A673 (cell line): ENCODE measurements at regions not wholly inside any gene's neighbourhood (a gene's known extent, or its start where the extent isn't known, plus 50 kb on each side); places are given as distances from the start of the nearest gene placed in this dataset.
A peak's percentile ranks its signal among the peaks of the same experiment; 100 is the strongest.

Experiments
- BruUV-seq: library from RNA; stranded (reverse); fragments of 400-500 nt; replicated peaks from 2 replicates; lab custom pipeline; 2021; lab: Mats Ljungman, UMichigan
- CTCF ChIA-PET: fragments of 300-600 bp; sonication (Branson Sonifier 250); formaldehyde crosslinking; loops from one replicate; lab custom pipeline; 2022; ENCODE audit warnings: antibody characterized with exemption; lab: Charles Lee
- POLR2A ChIA-PET: fragments of 300-600 bp; sonication (Branson Sonifier 250); formaldehyde crosslinking; loops from one replicate; lab custom pipeline; 2022; ENCODE audit warnings: antibody characterized with exemption; ENCODE audit not compliant: low non-redundant PET; lab: Charles Lee
- DNase-seq: peaks from one replicate; pipeline ENCODE4 v3.0.0-alpha.2; 2015; ENCODE audit warnings: low spot score
- H3K27ac ChIP-seq: fragments of 200-600 bp; sonication (generic); 2 replicates; pipeline ENCODE4 v1.5.1; 2016; ENCODE audit warnings: mixed run types, low read depth, mild to moderate bottlenecking, mixed read lengths, antibody characterized with exemption, low read length; ENCODE audit not compliant: poor library complexity, severe bottlenecking
- H3K27me3 ChIP-seq: fragments of 200-600 bp; sonication (generic); replicated peaks from 2 replicates; pipeline ENCODE4 v1.6.1; 2017; ENCODE audit warnings: mixed run types, low read depth, mild to moderate bottlenecking, mixed read lengths, antibody characterized with exemption, low read length; ENCODE audit not compliant: insufficient read depth, poor library complexity
- H3K36me3 ChIP-seq: fragments of 200-600 bp; sonication (generic); 2 replicates; pipeline ENCODE4 v1.6.1; 2016; ENCODE audit warnings: mixed run types, mild to moderate bottlenecking, mixed read lengths, antibody characterized with exemption, low read length; ENCODE audit not compliant: insufficient read depth, poor library complexity, severe bottlenecking
- H3K4me1 ChIP-seq: fragments of 200-600 bp; sonication (generic); 2 replicates; pipeline ENCODE4 v1.6.1; 2017; ENCODE audit warnings: mixed run types, mild to moderate bottlenecking, mixed read lengths, antibody characterized with exemption, low read length; ENCODE audit not compliant: insufficient read depth, poor library complexity, severe bottlenecking
- H3K4me3 ChIP-seq: fragments of 200-600 bp; sonication (generic); 2 replicates; pipeline ENCODE4 v1.5.1; 2016; ENCODE audit warnings: low read depth, mixed run types, mild to moderate bottlenecking, mixed read lengths, low read length; ENCODE audit not compliant: poor library complexity, severe bottlenecking
- H3K9me3 ChIP-seq: fragments of 200-600 bp; sonication (generic); 2 replicates; pipeline ENCODE4 v1.6.1; 2016; ENCODE audit warnings: mixed run types, low read depth, mild to moderate bottlenecking, mixed read lengths, antibody characterized with exemption, low read length; ENCODE audit not compliant: poor library complexity, severe bottlenecking
- EZH2 ChIP-seq: fragments of 200-600 bp; sonication (generic); IDR thresholded peaks from 2 replicates; pipeline ENCODE4 v1.6.1; 2017; ENCODE audit warnings: borderline replicate concordance, low read depth, mild to moderate bottlenecking, mixed read lengths, antibody characterized with exemption, low read length; ENCODE audit not compliant: poor library complexity, severe bottlenecking
- intact Hi-C: fragments of 100-400 bp; cut with micrococcal nuclease; formaldehyde crosslinking; loops from one replicate; pipeline ENCODE4 v1.10.0; 2022; ENCODE audit not compliant: unreplicated experiment
- TF ChIP-seq, protein P1 (sequence below): fragments of 300-800, 200-600 bp; sonication (generic); conservative IDR thresholded peaks from 2 replicates; pipeline ENCODE4 v1.5.1; 2017; ENCODE audit warnings: low read depth, mild to moderate bottlenecking, antibody characterized with exemption, low read length, moderate library complexity, mixed read lengths

DNA sequence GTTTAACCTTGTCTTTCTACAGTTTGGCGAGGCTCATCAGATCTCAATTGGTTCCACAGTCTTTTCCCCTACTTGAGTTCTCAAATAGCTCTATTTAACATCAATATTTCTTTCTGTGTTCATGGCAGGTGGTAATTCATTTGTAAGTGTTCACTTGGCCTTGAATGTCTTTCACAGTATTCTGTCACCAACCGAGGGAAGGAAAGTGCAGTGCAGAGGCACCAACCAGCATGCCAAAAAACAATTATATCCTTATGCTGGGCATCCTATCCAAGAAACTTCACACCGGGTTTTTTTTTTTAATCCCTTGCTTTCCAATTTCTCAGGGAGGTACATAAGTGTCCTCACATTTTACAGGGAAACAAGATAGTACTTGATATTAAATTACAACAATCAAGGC lies 55.0 kb upstream of the ZC3H12C start:
- peak; percentile 27 for DNase-seq
- ChIA-PET POLR2A (no interaction called here), CTCF (no interaction called here)
- no peak for TF ChIP-seq EZH2
- TF ChIP-seq, protein P1, sequence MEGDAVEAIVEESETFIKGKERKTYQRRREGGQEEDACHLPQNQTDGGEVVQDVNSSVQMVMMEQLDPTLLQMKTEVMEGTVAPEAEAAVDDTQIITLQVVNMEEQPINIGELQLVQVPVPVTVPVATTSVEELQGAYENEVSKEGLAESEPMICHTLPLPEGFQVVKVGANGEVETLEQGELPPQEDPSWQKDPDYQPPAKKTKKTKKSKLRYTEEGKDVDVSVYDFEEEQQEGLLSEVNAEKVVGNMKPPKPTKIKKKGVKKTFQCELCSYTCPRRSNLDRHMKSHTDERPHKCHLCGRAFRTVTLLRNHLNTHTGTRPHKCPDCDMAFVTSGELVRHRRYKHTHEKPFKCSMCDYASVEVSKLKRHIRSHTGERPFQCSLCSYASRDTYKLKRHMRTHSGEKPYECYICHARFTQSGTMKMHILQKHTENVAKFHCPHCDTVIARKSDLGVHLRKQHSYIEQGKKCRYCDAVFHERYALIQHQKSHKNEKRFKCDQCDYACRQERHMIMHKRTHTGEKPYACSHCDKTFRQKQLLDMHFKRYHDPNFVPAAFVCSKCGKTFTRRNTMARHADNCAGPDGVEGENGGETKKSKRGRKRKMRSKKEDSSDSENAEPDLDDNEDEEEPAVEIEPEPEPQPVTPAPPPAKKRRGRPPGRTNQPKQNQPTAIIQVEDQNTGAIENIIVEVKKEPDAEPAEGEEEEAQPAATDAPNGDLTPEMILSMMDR: no peak
- Histone ChIP-seq H3K4me1 (no peaks in the 10 kb centered on the region), H3K27ac (no peak overlapping the region), H3K36me3 (no peaks in the 10 kb centered on the region), H3K4me3 (no peak overlapping the region), H3K9me3 (no peaks in the 10 kb centered on the region), H3K27me3 (no peaks in the 10 kb centered on the region)
- intact Hi-C loops: no loop called here
- BruUV-seq: no TSS peak
